Keratinocyte (primary cell): ENCODE measurements at regions not wholly inside any gene's neighbourhood (a gene's known extent, or its start where the extent isn't known, plus 50 kb on each side); places are given as distances from the start of the nearest gene placed in this dataset.

Experiments used
- DNase-seq: peaks from one replicate; pipeline ENCODE4 v3.0.0-alpha.2; 2011; ENCODE audit warnings: low read depth, missing footprints, low spot score
- FAIRE-seq: peaks from 2 replicates; lab custom pipeline; 2011; peaks lifted over from hg19 to GRCh38; lab: Jason Lieb, UNC
- H2AFZ ChIP-seq: 2 replicates; pipeline ENCODE4 v1.6.0; 2012; ENCODE audit warnings: low read length, control low read depth, inconsistent platforms; ENCODE audit not compliant: control insufficient read depth
- H3K27ac ChIP-seq: 2 replicates; pipeline ENCODE4 v1.5.1; 2011; ENCODE audit warnings: low read length; ENCODE audit not compliant: control insufficient read depth, insufficient read depth
- H3K27me3 ChIP-seq: 3 replicates; pipeline ENCODE4 v1.6.0; 2011; ENCODE audit warnings: low read length; ENCODE audit not compliant: control insufficient read depth, insufficient read depth; ENCODE audit errors: extremely low read depth
- H3K36me3 ChIP-seq, 2 experiments: 2 replicates in 1 of 2; 3 replicates in 1 of 2; pipeline ENCODE4 v1.5.1; 2011; ENCODE audit warnings: low read length in 2 of 2, mild to moderate bottlenecking in 1 of 2; ENCODE audit not compliant: control insufficient read depth in 2 of 2, insufficient read depth in 2 of 2; ENCODE audit errors: extremely low read depth in 1 of 2
- H3K4me1 ChIP-seq: 3 replicates; pipeline ENCODE4 v1.5.1; 2011; ENCODE audit warnings: low read length; ENCODE audit not compliant: control insufficient read depth, insufficient read depth; ENCODE audit errors: extremely low read depth
- H3K4me2 ChIP-seq: 3 replicates; pipeline ENCODE4 v1.6.0; 2011; ENCODE audit warnings: low read depth, low read length; ENCODE audit not compliant: control insufficient read depth, insufficient read depth; ENCODE audit errors: extremely low read depth
- H3K4me3 ChIP-seq, 3 experiments: fragments of 200-600 bp in 1 of 3; sonication (generic) in 1 of 3; 2 replicates in 2 of 3; 3 replicates in 1 of 3; pipeline ENCODE4 v1.5.1; 2011 to 2016; ENCODE audit warnings: low read length in 3 of 3, mild to moderate bottlenecking in 3 of 3, control low read depth in 2 of 3, inconsistent platforms in 1 of 3, low read depth in 1 of 3, mixed read lengths in 1 of 3, mixed run types in 1 of 3, moderate library complexity in 1 of 3; ENCODE audit not compliant: control insufficient read depth in 2 of 3, insufficient read depth in 2 of 3; ENCODE audit errors: extremely low read depth in 1 of 3
- H3K79me2 ChIP-seq: 2 replicates; pipeline ENCODE4 v1.6.0; 2012; ENCODE audit warnings: low read length; ENCODE audit not compliant: control insufficient read depth, insufficient read depth
- H3K9ac ChIP-seq: 3 replicates; pipeline ENCODE4 v1.6.0; 2011; ENCODE audit warnings: low read length; ENCODE audit not compliant: control insufficient read depth, insufficient read depth; ENCODE audit errors: extremely low read depth
- H3K9me1 ChIP-seq: 3 replicates; pipeline ENCODE4 v1.6.0; 2011; ENCODE audit warnings: low read length; ENCODE audit not compliant: control insufficient read depth, insufficient read depth; ENCODE audit errors: extremely low read depth
- H3K9me3 ChIP-seq: 2 replicates; pipeline ENCODE4 v1.5.1; 2012; ENCODE audit warnings: low read depth, low read length; ENCODE audit not compliant: control insufficient read depth
- H4K20me1 ChIP-seq: 3 replicates; pipeline ENCODE4 v1.6.0; 2011; ENCODE audit warnings: low read length; ENCODE audit not compliant: control insufficient read depth, insufficient read depth; ENCODE audit errors: extremely low read depth
- CTCF ChIP-seq, 3 experiments: IDR thresholded peaks in 1 of 3; conservative IDR thresholded peaks in 1 of 3; optimal IDR thresholded peaks in 1 of 3; 2 replicates in 2 of 3; 3 replicates in 1 of 3; pipeline versions ENCODE3 to v1.5.1; 2011; ENCODE audit warnings: low read length in 3 of 3, mild to moderate bottlenecking in 3 of 3, moderate library complexity in 2 of 3, control low read depth in 1 of 3, inconsistent platforms in 1 of 3; ENCODE audit not compliant: insufficient read depth in 2 of 3; ENCODE audit errors: extremely low read depth in 1 of 3
- EZH2 ChIP-seq: IDR thresholded peaks from one replicate; pipeline ENCODE4 v1.6.1; 2012; ENCODE audit warnings: inconsistent platforms, mild to moderate bottlenecking, low read length, moderate library complexity
- dilution Hi-C: fragments of 300-500 bp; cut with MboI; formaldehyde crosslinking; loops from one replicate; pipeline ENCODE4 v1.7.0; 2020; ENCODE audit warnings: low sequenced_read_pairs; ENCODE audit not compliant: extremely low pct_ligation_motif_present

DNA sequence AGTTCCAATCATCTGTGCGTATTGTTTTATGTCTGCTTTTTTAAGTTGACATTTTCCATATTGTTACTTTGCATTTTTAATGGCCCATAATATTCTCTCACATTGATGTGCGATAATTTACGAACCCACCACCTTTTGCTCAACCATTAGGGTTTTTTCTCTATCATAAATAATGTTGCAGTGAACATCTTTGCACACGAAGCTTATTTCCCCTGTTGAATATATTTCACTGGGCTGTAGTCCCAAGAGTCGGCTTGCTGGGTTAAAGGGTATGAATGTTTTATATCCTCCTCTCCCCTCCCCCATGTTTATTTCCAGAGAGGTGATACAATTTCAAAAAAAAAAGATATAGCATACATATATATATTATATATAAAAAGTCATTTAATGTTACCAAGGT is 272.7 kb upstream of the RGMA start:
- TF ChIP-seq CTCF (optimal IDR thresholded peaks at IDR 0.05 in 1 of 3, IDR thresholded peaks at IDR 0.05 in 1 of 3, conservative IDR thresholded peaks at IDR 0.05 in 1 of 3; ENCODE audit: extremely low read depth in 1 of 3, insufficient read depth in 2 of 3, low read length in 3 of 3): no peak
- TF ChIP-seq EZH2: no peak
- Histone ChIP-seq H3K9me3 (no peaks in the 10 kb centered on the region), H3K27me3 (peaks cover 9% of the 10 kb centered on the region), H3K4me1 (no peaks in the 10 kb centered on the region), H3K4me3 (no peak overlapping the region), H3K9me1 (no peaks in the 10 kb centered on the region), H3K36me3 (no peaks in the 10 kb centered on the region), H3K27ac (no peak overlapping the region), H3K4me2 (no peak overlapping the region), H2AFZ (no peak overlapping the region), H3K9ac (no peak overlapping the region), H4K20me1 (no peaks in the 10 kb centered on the region), H3K79me2 (no peaks in the 10 kb centered on the region)
- DNase-seq (no peak), FAIRE-seq (no peak)
- dilution Hi-C loops: no loop called here

DNA sequence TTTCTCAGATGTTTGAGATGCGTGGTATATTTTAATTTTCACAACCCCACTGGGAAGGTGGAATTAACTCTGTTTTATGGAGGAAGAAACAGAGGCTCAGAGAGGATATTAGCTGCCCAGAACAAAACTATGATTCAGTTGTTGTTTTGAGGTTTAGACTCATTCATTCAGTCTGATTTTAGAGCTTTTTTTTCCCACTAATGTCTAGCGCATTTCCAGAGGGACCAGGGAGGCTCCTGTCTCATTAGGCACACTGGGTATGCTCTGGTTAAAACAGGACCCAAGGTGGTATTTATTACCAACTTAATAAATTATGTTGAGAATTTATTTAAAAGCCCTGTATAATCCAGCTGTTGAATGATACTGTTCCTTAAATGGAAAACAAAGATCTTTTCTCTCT is 272.0 kb upstream of the RGMA start:
- Histone ChIP-seq H4K20me1 (no peaks in the 10 kb centered on the region), H3K4me3 (no peak overlapping the region), H3K79me2 (no peaks in the 10 kb centered on the region), H3K4me1 (no peaks in the 10 kb centered on the region), H2AFZ (no peak overlapping the region), H3K27me3 (peaks cover 9% of the 10 kb centered on the region), H3K36me3 (no peaks in the 10 kb centered on the region), H3K9me3 (no peaks in the 10 kb centered on the region), H3K27ac (no peak overlapping the region), H3K4me2 (no peak overlapping the region), H3K9ac (no peak overlapping the region), H3K9me1 (no peaks in the 10 kb centered on the region)
- TF ChIP-seq CTCF (optimal IDR thresholded peaks at IDR 0.05 in 1 of 3, IDR thresholded peaks at IDR 0.05 in 1 of 3, conservative IDR thresholded peaks at IDR 0.05 in 1 of 3; ENCODE audit: extremely low read depth in 1 of 3, insufficient read depth in 2 of 3, low read length in 3 of 3) (no peak), EZH2 (no peak)
- FAIRE-seq (no peak), DNase-seq (no peak)
- dilution Hi-C loops: no loop called here
